ENCODE measurements at regions not wholly inside any gene's neighbourhood (a gene's known extent, or its start where the extent isn't known, plus 50 kb on each side); places are given as distances from the start of the nearest gene placed in this dataset.

- H3K27me3 ChIP-seq (ENCODE audit: control insufficient read depth in 4 of 4, insufficient read depth in 4 of 4, low read length in 3 of 4), result no peaks in the 10 kb centered on the region
- H3K4me3 ChIP-seq (ENCODE audit: low read depth in 1 of 3, low read length in 3 of 3), result no peak overlapping the region
- no peak for DNase-seq (ENCODE audit: low spot score)
- H3K4me1 ChIP-seq (ENCODE audit: control insufficient read depth in 4 of 4, insufficient read depth in 4 of 4, low read length in 3 of 4), result no peaks in the 10 kb centered on the region
- TF ChIP-seq HNF4G (IDR thresholded peaks at IDR 0.05) (no peak), HNF4A (conservative IDR thresholded peaks at IDR 0.05) (no peak), EGR1 (IDR thresholded peaks at IDR 0.05; ENCODE audit: low read depth in 2 of 2) (no peak), TAF1 (conservative IDR thresholded peaks at IDR 0.05) (no peak), GABPA (IDR thresholded peaks at IDR 0.05 in 1 of 2, conservative IDR thresholded peaks at IDR 0.05 in 1 of 2) (no peak), FOXA2 (IDR thresholded peaks at IDR 0.05) (no peak), SP1 (IDR thresholded peaks at IDR 0.05) (no peak), JUND (IDR thresholded peaks at IDR 0.05) (no peak), YY1 (IDR thresholded peaks at IDR 0.05) (no peak), MAX (IDR thresholded peaks at IDR 0.05) (no peak), NR2F2 (IDR thresholded peaks at IDR 0.05) (no peak), REST (IDR thresholded peaks at IDR 0.05) (no peak), RXRA (IDR thresholded peaks at IDR 0.05) (no peak)
- TF ChIP-seq, protein P1, sequence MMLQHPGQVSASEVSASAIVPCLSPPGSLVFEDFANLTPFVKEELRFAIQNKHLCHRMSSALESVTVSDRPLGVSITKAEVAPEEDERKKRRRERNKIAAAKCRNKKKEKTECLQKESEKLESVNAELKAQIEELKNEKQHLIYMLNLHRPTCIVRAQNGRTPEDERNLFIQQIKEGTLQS (IDR thresholded peaks at IDR 0.05), result no peak
- H3K9ac ChIP-seq (ENCODE audit: low read depth in 1 of 2, low read length in 2 of 2), result no peak overlapping the region
- no peak overlapping the region for H3K27ac ChIP-seq (ENCODE audit: low read depth in 1 of 2, low read length in 2 of 2)
- H3K36me3 ChIP-seq (ENCODE audit: control insufficient read depth in 4 of 4, insufficient read depth in 3 of 4, low read depth in 1 of 4, low read length in 3 of 4), result no peaks in the 10 kb centered on the region
- 87% methylated on average over 3 of the region's 3 CpGs for WGBS
- H3K9me3 ChIP-seq (ENCODE audit: control insufficient read depth in 4 of 4, low read length in 3 of 4), result no peaks in the 10 kb centered on the region
These were observed 192.4 kb downstream of the CCNG2 start for GRCh38 chr4:77349364-77349763.

DNA sequence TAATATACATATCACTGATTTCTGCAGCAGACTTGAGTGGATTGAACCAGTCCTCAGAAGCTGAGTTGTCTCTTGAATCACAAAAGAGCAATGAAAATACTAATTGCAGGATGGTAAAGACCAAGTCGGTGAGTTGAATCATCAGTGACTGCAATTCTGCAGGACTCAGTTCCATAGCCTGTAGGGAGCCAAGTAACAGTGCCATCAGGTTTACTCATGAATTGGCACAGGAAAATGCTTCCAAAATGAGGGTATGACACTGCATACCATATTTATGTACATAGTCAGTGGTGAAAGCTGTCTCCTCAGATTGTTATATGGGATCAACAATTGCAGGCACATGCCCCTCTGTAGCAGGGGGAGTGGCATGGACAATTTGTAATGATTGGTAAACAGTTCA is 192.8 kb downstream of the CCNG2 start:
- Histone ChIP-seq H3K4me1 (ENCODE audit: control insufficient read depth in 4 of 4, insufficient read depth in 4 of 4, low read length in 3 of 4) (no peaks in the 10 kb centered on the region), H3K27me3 (ENCODE audit: control insufficient read depth in 4 of 4, insufficient read depth in 4 of 4, low read length in 3 of 4) (no peaks in the 10 kb centered on the region), H3K9ac (ENCODE audit: low read depth in 1 of 2, low read length in 2 of 2) (no peak overlapping the region), H3K4me3 (ENCODE audit: low read depth in 1 of 3, low read length in 3 of 3) (no peak overlapping the region), H3K27ac (ENCODE audit: low read depth in 1 of 2, low read length in 2 of 2) (no peak overlapping the region), H3K36me3 (ENCODE audit: control insufficient read depth in 4 of 4, insufficient read depth in 3 of 4, low read depth in 1 of 4, low read length in 3 of 4) (no peaks in the 10 kb centered on the region), H3K9me3 (ENCODE audit: control insufficient read depth in 4 of 4, low read length in 3 of 4) (no peaks in the 10 kb centered on the region)
- 90% methylated on average over 1 of the region's 1 CpG for WGBS
- TF ChIP-seq HNF4G (IDR thresholded peaks at IDR 0.05), result no peak
- no peak for TF ChIP-seq RAD21 (IDR thresholded peaks at IDR 0.05)
- no peak for TF ChIP-seq FOXA1 (IDR thresholded peaks at IDR 0.05)
- TF ChIP-seq ZBTB33 (IDR thresholded peaks at IDR 0.05), result no peak
- DNase-seq (ENCODE audit: low spot score), result no peak
